GM12892 (cell line): ENCODE measurements at regions not wholly inside any gene's neighbourhood (a gene's known extent, or its start where the extent isn't known, plus 50 kb on each side); places are given as distances from the start of the nearest gene placed in this dataset.

ENCODE experiments used
- DNase-seq: peaks from one replicate; pipeline ENCODE4 v3.0.0; 2011; ENCODE audit not compliant: insufficient read length
- FAIRE-seq: peaks from 2 replicates; lab custom pipeline; 2011; peaks lifted over from hg19 to GRCh38; lab: Jason Lieb, UNC
- POLR2A ChIP-seq: IDR thresholded peaks from 2 replicates; pipeline ENCODE4 v1.6.1; 2011; ENCODE audit warnings: low read depth, low read length, control low read depth
- POLR2AphosphoS5 ChIP-seq: IDR thresholded peaks from 2 replicates; pipeline ENCODE4 v1.6.1; 2011; ENCODE audit warnings: low read depth, low read length, control low read depth
- TAF1 ChIP-seq: IDR thresholded peaks from 2 replicates; pipeline ENCODE4 v1.6.1; 2011; ENCODE audit warnings: low read depth, mild to moderate bottlenecking, control low read depth, low read length, borderline replicate concordance

DNA sequence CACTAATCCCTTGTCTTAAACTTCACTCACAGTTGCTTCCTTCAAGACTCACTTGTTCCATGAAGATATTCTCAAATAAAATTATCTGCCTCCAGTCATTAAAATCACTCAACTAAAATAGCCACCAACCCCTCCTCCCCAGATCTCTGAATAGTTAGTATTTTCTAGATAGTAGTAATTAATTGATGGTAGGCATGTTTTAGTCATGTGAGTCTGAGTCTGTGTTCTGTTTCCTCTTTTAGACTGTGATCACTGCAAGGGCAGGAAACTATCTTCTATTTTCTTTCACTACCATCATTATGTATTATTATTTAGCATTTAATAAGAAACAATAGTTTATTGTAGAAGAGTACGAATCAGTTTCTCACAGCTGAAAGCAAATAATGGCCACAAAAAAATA, 1080.5 kb downstream of the IGSF11 start:
- DNase-seq: no peak
- no peak for FAIRE-seq
- TF ChIP-seq POLR2A (no peak), TAF1 (no peak), POLR2AphosphoS5 (no peak)

DNA sequence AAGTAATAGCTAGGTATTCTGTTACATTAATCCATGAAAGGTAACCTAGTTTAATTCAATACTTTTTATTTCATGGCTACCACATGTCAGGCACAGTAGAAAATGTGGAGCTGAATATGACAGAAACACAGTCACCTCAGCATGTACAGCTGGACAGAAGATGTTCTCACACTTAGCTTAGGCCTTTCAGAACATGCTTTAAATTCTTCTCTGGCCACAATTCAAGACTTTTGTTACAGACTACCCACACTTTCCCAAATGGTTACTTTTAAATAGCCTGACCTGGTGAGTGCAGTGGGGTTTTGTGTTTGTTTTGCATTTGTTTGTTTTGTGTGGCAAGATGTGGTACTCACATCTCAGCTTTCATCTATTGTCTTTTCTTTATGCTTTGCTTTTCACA, 1079.5 kb downstream of the IGSF11 start:
- TF ChIP-seq POLR2AphosphoS5 (no peak), TAF1 (no peak), POLR2A (no peak)
- FAIRE-seq (no peak), DNase-seq (no peak)

DNA sequence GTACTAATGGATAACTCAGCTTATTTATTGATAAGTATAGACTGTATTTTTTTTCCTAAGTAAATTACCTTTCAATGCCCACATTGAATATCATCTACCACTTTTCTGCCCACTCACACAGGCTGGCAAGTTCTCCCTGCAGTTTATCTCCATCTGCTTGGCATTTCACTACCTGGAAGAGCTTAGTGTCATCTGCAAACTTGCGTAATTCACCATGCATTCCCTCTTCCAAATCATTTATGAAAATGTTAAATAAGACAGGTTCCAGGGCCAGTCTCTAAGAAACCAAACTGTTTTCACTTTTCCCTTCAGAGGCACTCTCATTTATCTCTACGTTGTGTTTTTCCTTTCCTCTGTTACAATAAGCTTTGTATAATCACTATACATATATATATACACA, 1076.6 kb downstream of the IGSF11 start:
- TF ChIP-seq POLR2A (no peak), POLR2AphosphoS5 (no peak), TAF1 (no peak)
- FAIRE-seq (no peak), DNase-seq (no peak)

DNA sequence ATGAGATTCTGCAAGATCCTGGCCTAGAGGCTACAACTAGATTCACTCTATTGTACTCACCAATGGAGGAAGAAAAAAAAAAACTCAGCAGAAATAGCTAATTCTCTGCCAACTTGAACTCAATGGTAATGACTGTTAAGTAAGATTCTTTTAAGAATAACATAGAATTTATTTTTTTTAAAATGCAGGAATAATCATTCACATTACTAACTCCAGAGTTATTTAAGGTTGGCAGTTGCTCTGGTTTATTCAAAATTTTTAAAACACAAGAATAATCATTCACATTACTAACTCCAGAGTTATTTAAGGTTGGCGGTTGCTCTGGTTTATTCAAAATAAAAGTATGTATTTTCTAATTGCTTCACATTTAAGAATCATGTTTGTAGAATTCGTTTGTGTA, 1071.9 kb downstream of the IGSF11 start:
- TF ChIP-seq POLR2AphosphoS5 (no peak), TAF1 (no peak), POLR2A (no peak)
- FAIRE-seq (no peak), DNase-seq (no peak)

DNA sequence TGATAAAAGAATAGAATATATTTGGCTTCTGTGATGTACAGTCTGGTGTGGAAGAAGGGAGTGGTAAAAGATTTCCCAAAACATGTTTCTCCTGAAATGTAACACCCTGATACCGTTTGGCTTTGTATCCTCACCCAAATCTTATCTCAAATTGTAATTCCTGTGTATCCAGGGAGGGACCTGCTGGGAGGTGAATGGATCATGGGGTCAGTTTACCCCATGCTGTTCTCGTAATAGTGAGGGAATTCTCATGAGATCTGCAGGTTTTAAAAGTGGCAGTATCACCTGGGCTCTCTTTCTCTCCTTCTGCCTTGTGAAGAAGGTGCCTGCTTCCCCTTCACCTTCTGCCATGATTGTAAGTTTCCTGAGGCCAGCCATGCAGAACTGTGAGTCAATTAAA, 1070.8 kb downstream of the IGSF11 start:
- DNase-seq (no peak), FAIRE-seq (no peak)
- TF ChIP-seq POLR2AphosphoS5 (no peak), TAF1 (no peak), POLR2A (no peak)

DNA sequence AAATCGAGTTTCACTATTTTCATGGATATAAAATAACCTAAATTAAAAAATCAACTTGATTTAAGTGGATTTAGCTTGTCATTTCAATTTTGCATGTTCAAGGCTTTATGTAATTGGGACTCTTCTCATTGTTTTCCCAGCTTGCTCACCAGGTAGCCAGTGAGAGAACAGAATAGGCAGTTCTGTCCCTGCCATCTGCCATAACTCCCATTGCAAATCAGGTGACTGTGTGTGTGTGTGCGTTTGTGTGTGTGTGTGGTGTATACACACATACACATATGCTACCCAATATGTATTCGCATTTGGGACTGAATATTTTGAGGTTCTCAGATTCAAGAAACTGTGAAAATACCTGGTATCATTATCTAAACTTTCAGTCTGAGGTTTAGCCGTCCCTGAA, 1069.8 kb downstream of the IGSF11 start:
- DNase-seq: no peak
- TF ChIP-seq POLR2AphosphoS5 (no peak), POLR2A (no peak), TAF1 (no peak)
- FAIRE-seq: no peak

DNA sequence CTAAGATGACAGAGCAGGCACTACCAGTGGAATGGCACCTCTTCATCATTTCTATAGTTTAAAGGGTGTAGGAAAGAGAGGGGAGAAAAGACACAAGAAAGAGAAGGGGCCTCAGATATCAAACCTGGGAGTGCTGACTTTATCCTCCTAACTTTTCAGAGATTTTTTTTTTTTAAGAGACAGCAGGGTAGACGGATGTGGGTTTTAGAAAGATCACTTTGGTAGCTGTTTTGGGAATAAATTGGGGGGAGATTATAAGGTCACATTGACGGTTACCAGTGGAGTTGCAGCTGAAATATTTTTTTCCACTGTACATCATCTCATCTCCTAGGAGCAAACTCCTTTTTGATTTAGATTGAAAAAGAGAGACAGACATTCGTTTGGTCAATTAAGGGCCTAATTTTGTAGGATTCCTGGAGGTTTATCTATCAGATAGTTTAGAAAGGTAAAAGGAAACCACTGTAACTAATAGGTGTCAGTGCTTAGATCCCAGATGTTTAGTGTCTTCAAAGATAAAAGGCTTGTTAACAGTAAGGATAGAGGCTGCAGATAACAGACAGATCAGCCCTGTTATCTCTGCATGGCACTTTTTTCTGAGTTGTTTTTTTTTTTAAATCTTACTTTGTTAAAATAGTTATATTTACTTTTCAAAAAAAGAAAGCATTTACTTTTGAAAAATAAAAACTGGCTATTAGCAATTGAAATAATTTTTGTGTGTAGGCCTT, 1057.0 kb downstream of the IGSF11 start:
- FAIRE-seq (no peak), DNase-seq (no peak)
- TF ChIP-seq POLR2A (no peak), TAF1 (no peak), POLR2AphosphoS5 (no peak)

DNA sequence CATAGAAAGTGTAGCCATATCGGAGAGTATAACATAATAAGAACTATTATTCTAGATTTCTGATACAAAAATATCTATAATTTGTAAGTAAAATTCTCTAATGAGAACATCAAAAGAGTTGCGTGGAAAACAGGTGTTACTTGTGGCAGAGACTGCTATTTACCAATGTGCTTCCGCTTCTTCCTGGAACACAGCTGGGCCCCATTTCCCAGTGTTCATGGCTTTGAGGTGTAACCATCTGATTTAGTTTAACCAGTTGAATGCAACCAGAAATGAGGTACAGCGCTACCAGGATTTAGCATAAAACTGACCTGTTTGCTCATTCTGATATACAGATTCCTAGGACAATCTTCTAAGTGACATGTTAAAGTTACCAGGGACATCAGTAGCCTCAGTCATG, 1055.2 kb downstream of the IGSF11 start:
- FAIRE-seq (no peak), DNase-seq (no peak)
- no peak for TF ChIP-seq TAF1
- no peak for TF ChIP-seq POLR2A
- TF ChIP-seq POLR2AphosphoS5: no peak

DNA sequence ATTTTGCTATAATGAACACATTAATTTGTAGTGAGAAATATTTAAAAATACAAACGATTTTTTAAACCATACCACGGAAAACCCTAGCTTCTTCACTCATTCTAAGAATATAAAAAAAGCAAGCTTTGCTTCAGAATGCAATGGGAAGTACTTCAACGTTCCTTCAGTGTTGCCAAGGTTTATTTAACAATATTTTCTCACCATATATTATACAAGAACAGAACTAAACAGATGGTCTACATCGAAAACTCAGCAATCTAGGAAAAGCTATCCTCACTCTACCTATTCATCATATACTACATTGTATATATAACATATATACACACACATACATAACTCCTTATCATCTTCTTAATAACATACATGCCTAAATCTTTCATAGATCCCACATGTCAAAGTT, 1047.4 kb downstream of the IGSF11 start:
- DNase-seq (no peak), FAIRE-seq (no peak)
- no peak for TF ChIP-seq TAF1
- no peak for TF ChIP-seq POLR2AphosphoS5

DNA sequence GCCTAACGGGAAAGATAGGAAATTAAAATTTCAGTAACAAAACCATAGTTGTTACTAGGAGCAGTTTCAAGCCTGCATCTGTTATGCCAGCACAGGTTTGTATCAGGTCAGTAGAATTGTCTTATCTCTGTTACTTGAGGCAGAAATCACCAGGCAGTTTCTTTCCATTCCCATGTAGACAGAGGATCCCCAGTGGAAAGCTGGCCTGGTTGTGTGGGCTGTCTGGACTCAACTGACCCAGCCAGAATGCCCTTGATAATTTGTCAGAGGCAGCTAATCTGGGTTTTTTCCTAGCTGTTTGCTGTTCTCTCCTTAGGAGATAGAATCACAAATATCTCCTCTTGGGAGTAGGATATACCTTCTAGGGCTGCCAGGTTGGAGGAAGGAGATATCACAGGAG, 1044.7 kb downstream of the IGSF11 start:
- no peak for TF ChIP-seq POLR2AphosphoS5
- no peak for TF ChIP-seq POLR2A
- TF ChIP-seq TAF1: no peak
- FAIRE-seq (no peak), DNase-seq (no peak)

DNA sequence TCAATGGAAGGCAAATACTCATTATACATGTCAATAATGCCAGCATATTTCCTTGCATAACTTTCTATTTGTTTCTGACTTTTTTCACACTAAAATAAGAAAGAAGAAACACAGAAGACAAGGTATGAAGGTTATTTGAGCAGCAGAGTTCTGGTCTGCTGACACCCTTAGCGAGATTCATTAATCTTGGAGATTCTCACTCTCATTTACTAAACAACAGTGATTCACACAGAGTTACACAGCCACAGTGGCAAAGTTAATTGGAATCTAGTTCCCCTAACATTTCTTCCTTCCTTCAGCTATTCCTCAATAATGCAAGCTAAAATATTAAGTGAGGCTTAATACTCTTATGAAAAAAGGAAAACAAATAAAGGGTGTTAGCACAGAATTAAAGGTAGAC, 1044.0 kb downstream of the IGSF11 start:
- no peak for FAIRE-seq
- DNase-seq: no peak
- TF ChIP-seq POLR2AphosphoS5 (no peak), TAF1 (no peak), POLR2A (no peak)

DNA sequence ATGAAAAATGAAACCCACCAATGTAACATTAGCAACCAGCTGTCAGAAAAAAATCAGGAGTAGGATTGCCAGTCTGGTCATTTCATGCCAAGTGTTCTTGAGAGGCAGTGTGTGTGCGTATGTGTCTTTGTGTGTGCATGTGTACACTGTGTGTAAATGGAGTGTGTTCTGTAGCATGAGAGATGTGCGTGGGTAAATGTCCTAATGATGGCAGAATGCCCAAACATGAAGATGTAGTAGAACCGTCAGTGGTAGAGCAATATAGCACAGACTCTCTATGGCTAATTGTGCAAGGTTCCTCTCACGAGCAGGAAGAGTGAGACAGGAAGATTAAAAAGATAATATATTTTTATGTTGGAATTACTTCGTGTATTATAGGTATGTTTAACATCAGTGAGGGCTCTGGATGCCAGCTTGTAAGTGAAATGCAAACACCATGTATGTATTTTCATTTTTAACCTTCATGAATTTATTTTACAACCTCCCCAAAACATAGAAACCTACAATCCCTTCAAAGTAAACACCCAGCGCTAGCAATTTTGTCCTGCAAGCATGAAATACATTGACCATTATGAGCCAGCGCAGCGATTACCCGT, 1038.7 kb downstream of the IGSF11 start:
- TF ChIP-seq POLR2AphosphoS5 (no peak), POLR2A (no peak), TAF1 (no peak)
- no peak for DNase-seq
- no peak for FAIRE-seq

DNA sequence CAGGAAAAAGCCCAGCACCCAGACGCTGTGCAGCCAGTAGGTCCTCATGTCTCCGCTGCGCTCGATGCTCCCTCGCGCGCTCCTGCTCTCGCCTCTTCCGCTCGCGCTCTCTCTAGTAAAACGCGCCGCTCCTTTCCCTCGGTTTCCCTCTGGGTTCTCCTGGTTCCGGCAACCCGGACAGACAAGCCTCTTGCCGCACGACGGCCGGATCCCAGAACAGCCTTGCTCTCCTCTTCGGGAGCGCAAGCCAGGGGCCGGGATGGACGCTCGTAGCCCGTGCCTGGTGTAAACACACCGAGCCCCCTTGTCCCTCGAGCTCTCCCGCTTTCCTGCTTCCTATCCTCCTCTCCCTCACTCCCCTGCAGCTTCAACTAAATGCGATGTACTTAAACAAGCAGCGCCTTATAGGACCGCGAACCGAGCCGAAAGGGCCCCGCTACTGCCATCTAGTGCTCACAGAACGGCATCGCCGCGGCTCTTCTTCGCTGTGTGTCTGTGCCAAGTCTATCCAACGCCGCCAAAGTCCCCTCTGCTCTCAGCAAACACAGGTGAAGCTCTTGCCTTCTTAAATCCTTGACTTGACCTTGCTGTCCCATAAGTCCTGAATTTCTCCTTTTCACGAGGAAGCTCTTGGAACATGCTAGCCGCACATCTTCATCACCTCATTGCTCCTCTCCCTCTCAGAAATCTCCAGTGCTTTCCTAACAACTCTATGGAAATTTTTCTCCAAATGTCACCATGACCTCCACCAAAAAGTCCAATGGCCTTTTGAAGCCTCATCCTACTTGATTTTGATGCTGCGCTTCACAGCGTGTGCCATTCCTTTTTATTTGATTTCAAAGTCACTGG, 1037.2 kb downstream of the IGSF11 start:
- FAIRE-seq (peak; percentile 65), DNase-seq (peak; percentile 30)
- TF ChIP-seq POLR2A (no peak), POLR2AphosphoS5 (no peak), TAF1 (no peak)
